Psoas muscle (tissue), 7 donors: ENCODE measurements at regions not wholly inside any gene's neighbourhood (a gene's known extent, or its start where the extent isn't known, plus 50 kb on each side); places are given as distances from the start of the nearest gene placed in this dataset.
"Not testable (repeated sequence)": the region's sequence is repeated elsewhere in the genome, so short reads cannot be mapped to it uniquely, and the experiment has no call there.

ENCODE experiments used
- ATAC-seq, 4 donors: fragments of 200-7000 bp; cut with Tn5 transposase; one replicate each; pipeline ENCODE4 v1.9.1; 2020; ENCODE audit warnings: moderate library complexity in 3 of 4, mild to moderate bottlenecking in 2 of 4
- DNase-seq, 2 donors: peaks; one replicate each; pipeline ENCODE4 v3.0.0-alpha.2; 2020
- H3K27ac ChIP-seq: fragments of 200-600 bp; one replicate; pipeline ENCODE4 v1.8.0; 2022
- H3K27me3 ChIP-seq, 3 donors: fragments of 200-600 bp in 1 of 3; one replicate each; pipeline versions ENCODE4 v1.6.1 to v1.8.0; 2013 to 2022; ENCODE audit warnings: low read length in 2 of 3, mild to moderate bottlenecking in 2 of 3, moderate library complexity in 1 of 3; ENCODE audit not compliant: insufficient read depth in 3 of 3
- H3K36me3 ChIP-seq, 2 donors: fragments of 200-600 bp in 1 of 2; one replicate each; pipeline versions ENCODE4 v1.6.1 to v1.8.0; 2013 to 2022; ENCODE audit warnings: low read depth in 1 of 2, mild to moderate bottlenecking in 1 of 2, moderate library complexity in 1 of 2; ENCODE audit not compliant: insufficient read depth in 1 of 2
- H3K4me1 ChIP-seq: fragments of 200-600 bp; one replicate; pipeline ENCODE4 v1.8.0; 2022
- H3K4me3 ChIP-seq: fragments of 200-600 bp; one replicate; pipeline ENCODE4 v1.8.0; 2022; ENCODE audit warnings: mild to moderate bottlenecking
- H3K9me3 ChIP-seq: fragments of 200-600 bp; one replicate; pipeline ENCODE4 v1.8.0; 2022
- CTCF ChIP-seq: fragments of 200-600 bp; IDR thresholded peaks from one replicate; pipeline ENCODE4 v1.8.0; 2022; ENCODE audit warnings: antibody characterized with exemption
- WGBS, 3 donors: extraction: QIAGEN DNeasy Blood & Tissue Kit; methylation state at CpG; one replicate each; pipeline versions ENCODE4 v1.1.6 to v1.1.7; 2013; 5-methylcytosine and 5-hydroxymethylcytosine counted together
- intact Hi-C, 2 donors: fragments of 100-400 bp; cut with DNase I; formaldehyde crosslinking; loops; one replicate each; pipeline versions ENCODE4 v1.11.0 to v1.14.2; 2022
- donor health status: healthy with polysubstance abuse.
- donor health status: DM: no; HTN: no; CAD: no; lungs with moderate emphysema.
- donor health status: Bipolar disorder and iron deficiency.
- donor health status: healthy.
- donor health status: DM: yes; HTN: yes; CAD: no.
- donor health status: DM: no; HTN: no; CAD: no.
- donor health status: DM: yes; HTN: yes; CAD: no.

- no peak for TF ChIP-seq CTCF
- no peak overlapping the region for H3K27ac ChIP-seq
- intact Hi-C loops = no loop called here
- ATAC-seq = no peak
- no peak for DNase-seq
- no peak overlapping the region for H3K4me3 ChIP-seq
- H3K9me3 ChIP-seq = no peaks in the 10 kb centered on the region
- H3K27me3 ChIP-seq = no peaks in the 10 kb centered on the region
- peaks cover 24% of the 10 kb centered on the region for H3K4me1 ChIP-seq
- WGBS, 3 donors = 81 to 82% (median 82%) methylated on average over 6 of the region's 6 CpGs
- H3K36me3 ChIP-seq = peaks cover 0 to 23% of the 10 kb centered on the region in 2 donors
Observed at GRCh38 chr6:144418959-144419545, 133.9 kb downstream of the UTRN start.

- Histone ChIP-seq H3K36me3 (peaks cover 0 to 48% of the 10 kb centered on the region in 2 donors), H3K4me3 (no peak overlapping the region), H3K9me3 (no peaks in the 10 kb centered on the region), H3K4me1 (peaks cover 4% of the 10 kb centered on the region), H3K27ac (no peak overlapping the region), H3K27me3 (no peaks in the 10 kb centered on the region)
- DNase-seq (no peak), ATAC-seq (no peak)
- WGBS, 3 donors = 46 to 49% (median 49%) methylated on average over 3 of the region's 3 CpGs
- intact Hi-C loops = no loop called here
- no peak for TF ChIP-seq CTCF
Observed at GRCh38 chr6:144423167-144423566, 138.0 kb downstream of the UTRN start.

- intact Hi-C loops = no loop called here
- TF ChIP-seq CTCF = no peak
- Histone ChIP-seq H3K4me1 (no peaks in the 10 kb centered on the region), H3K27me3 (no peaks in the 10 kb centered on the region), H3K27ac (no peak overlapping the region), H3K36me3 (peaks cover 0 to 60% of the 10 kb centered on the region in 2 donors), H3K4me3 (no peak overlapping the region), H3K9me3 (no peaks in the 10 kb centered on the region)
- ATAC-seq = no peak
- no peak for DNase-seq
- WGBS, 3 donors = 92 to 97% (median 93%) methylated on average over 1 of the region's 1 CpG
Observed at GRCh38 chr6:144429753-144430152, 144.6 kb downstream of the UTRN start.

- intact Hi-C loops, H3K27ac ChIP-seq, H3K4me3 ChIP-seq, H3K9me3 ChIP-seq, ATAC-seq, DNase-seq, H3K27me3 ChIP-seq: not testable (repeated sequence)
- Histone ChIP-seq H3K36me3 (peaks cover 0 to 57% of the 10 kb centered on the region in 2 donors), H3K4me1 (peaks cover 15% of the 10 kb centered on the region)
- 95 to 97% (median 96%) methylated on average over 10 to 23 of the region's 24 CpGs for WGBS, 3 donors
Observed at GRCh38 chr6:144433446-144433845, 148.3 kb downstream of the UTRN start.

GRCh38 chr6:144434308-144434990 is 149.3 kb downstream of the UTRN start:
- DNase-seq (no peak), ATAC-seq (peak in 3 of 4 donors; percentile 35 to 56 (median 47))
- Histone ChIP-seq H3K27ac (peak overlapping the region; percentile 60), H3K36me3 (peaks cover 0 to 57% of the 10 kb centered on the region in 2 donors), H3K4me3 (no peak overlapping the region), H3K9me3 (no peaks in the 10 kb centered on the region), H3K4me1 (peaks cover 15% of the 10 kb centered on the region), H3K27me3 (no peaks in the 10 kb centered on the region)
- TF ChIP-seq CTCF = no peak
- intact Hi-C loops = no loop called here
- WGBS, 3 donors = 93 to 99% (median 94%) methylated on average over 5 to 6 of the region's 6 CpGs
